ENCODE measurements at regions not wholly inside any gene's neighbourhood (a gene's known extent, or its start where the extent isn't known, plus 50 kb on each side); places are given as distances from the start of the nearest gene placed in this dataset.

GRCh38 chrX:69365349-69365748, 138.8 kb upstream of the NALF2 start:
- FAIRE-seq (no peak), DNase-seq (ENCODE audit: low spot score) (no peak), ATAC-seq (no peak)
- no peak for TF ChIP-seq ZKSCAN5 (CRISPR knock-in tag; IDR thresholded peaks at IDR 0.05)
- no peak for TF ChIP-seq ZNF281 (CRISPR knock-in tag; IDR thresholded peaks at IDR 0.05; ENCODE audit: borderline replicate concordance)
- TF ChIP-seq ZKSCAN1 (IDR thresholded peaks at IDR 0.05; ENCODE audit: low read length) = no peak
- TF ChIP-seq NFE2L2 (IDR thresholded peaks at IDR 0.05; ENCODE audit: low read length) = no peak
- no peak for TF ChIP-seq STAT5B (CRISPR knock-in tag; IDR thresholded peaks at IDR 0.05)
- TF ChIP-seq EHMT2 (IDR thresholded peaks at IDR 0.05; ENCODE audit: borderline replicate concordance, low read depth, low read length) = no peak
- TF ChIP-seq SNRNP70 (IDR thresholded peaks at IDR 0.05; ENCODE audit: low read depth, low read length) = no peak
- no peak for TF ChIP-seq ZNF407 (CRISPR knock-in tag; IDR thresholded peaks at IDR 0.05; ENCODE audit: not compliant biosample characterization)
- H3K27ac ChIP-seq (ENCODE audit: extremely low read length, insufficient read depth, low read length) = no peak overlapping the region
- intact Hi-C loops (cut with micrococcal nuclease; ENCODE audit: unreplicated experiment) (no loop called here), in situ Hi-C loops (cut with HindIII; ENCODE audit: extremely low pct_ligation_motif_present, low pct_unique_long_range_greater_than_20kb) (no loop called here)
- H3K79me2 ChIP-seq (ENCODE audit: insufficient read depth, low read length) = no peaks in the 10 kb centered on the region
- no peak overlapping the region for H3K4me2 ChIP-seq (ENCODE audit: low read depth, low read length)
- no peak overlapping the region for H2AFZ ChIP-seq (ENCODE audit: low read length)
- no peaks in the 10 kb centered on the region for H4K20me1 ChIP-seq (ENCODE audit: insufficient read depth, low read length)
- no peaks in the 10 kb centered on the region for H3K27me3 ChIP-seq (ENCODE audit: control insufficient read depth in 1 of 2, insufficient read depth in 2 of 2, low read length in 2 of 2)
- CTCF ChIA-PET (ENCODE audit: low intra/inter-chr PET ratio, low total read pairs) = no interaction called here
- H3K9ac ChIP-seq (ENCODE audit: insufficient read depth, low read depth, low read length) = no peak overlapping the region
- H3K4me1 ChIP-seq (ENCODE audit: insufficient read depth, low read length) = no peaks in the 10 kb centered on the region
- no peak overlapping the region for H3K4me3 ChIP-seq (replicated peaks in 1 of 3; ENCODE audit: insufficient read depth in 1 of 3, low read depth in 2 of 3, low read length in 3 of 3)
- no peaks in the 10 kb centered on the region for H3K36me3 ChIP-seq (replicated peaks in 1 of 2; ENCODE audit: control insufficient read depth in 1 of 2, insufficient read depth in 2 of 2, low read length in 2 of 2)
- WGBS (ENCODE audit: low lambda C conversion rate) = 71% methylated on average over 1 of the region's 1 CpG
- POLR2A ChIA-PET = no interaction called here
- H3K9me3 ChIP-seq (ENCODE audit: low read length) = no peaks in the 10 kb centered on the region
- no TSS peak for BruUV-seq (replicated peaks)

Data from HepG2 (cell line).